NCI-H2227 treated with DMSO at 0.1 percent for 48 hours (cell line): ENCODE measurements at regions not wholly inside any gene's neighbourhood (a gene's known extent, or its start where the extent isn't known, plus 50 kb on each side); places are given as distances from the start of the nearest gene placed in this dataset.

Experiments
- DNase-seq: peaks from one replicate; lab custom pipeline; 2025; lab: John Stamatoyannopoulos, UW

DNA sequence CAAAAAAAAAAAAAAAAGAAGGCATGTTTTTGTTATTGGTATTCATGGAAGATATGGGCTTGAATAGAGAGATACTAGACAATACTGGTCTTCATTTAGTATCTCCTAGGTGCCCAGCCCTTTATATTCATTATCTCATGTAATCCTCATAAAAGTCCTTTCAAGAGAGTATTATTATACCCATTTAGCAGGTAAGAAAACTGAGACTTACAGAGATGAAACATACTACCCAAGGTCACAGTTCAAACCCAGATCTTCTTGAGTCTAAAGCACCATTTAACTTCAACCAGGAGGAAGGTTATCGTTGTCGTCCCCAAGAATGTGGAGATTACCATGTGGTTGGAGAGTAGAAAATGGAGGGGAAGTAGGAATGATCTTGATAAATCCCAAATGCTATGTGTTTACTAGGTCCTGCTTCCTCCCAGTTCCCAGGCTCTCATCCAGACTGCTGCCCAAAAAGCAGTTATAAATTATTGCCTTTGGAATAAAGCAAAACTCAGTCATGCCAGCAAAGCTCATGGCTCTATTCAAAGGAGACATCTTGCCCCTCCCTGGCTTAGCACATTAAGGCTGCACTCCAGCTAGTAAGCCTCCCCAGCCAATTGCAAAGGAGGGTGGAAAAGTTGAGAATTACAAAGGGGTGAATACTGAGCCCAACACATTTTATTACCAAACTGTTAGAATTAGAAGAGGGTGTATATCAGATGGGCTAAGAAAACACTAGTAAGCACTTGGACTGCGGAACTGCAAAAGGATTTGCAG lies 163.9 kb downstream of the PIK3R1 start:
- DNase-seq = no peak

DNA sequence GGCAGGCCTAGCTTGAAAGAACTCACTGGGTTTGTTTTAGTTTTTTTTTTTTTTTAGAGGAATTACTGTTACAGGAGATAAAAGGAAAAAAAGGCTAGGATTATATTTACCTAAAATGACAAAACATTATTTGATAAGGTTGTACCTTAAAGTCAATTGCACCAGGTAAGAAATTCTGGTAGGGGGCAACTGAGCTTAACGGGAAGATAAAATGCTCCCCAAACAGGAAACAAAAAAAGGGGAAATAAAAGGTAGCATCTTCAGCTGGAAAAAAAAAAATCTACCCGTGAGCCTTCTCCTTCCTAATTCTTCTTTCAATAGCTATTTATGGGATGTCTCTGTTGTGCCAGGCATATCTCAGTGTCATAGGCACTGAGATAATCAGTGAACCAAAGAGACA lies 164.5 kb downstream of the PIK3R1 start:
- no peak for DNase-seq

DNA sequence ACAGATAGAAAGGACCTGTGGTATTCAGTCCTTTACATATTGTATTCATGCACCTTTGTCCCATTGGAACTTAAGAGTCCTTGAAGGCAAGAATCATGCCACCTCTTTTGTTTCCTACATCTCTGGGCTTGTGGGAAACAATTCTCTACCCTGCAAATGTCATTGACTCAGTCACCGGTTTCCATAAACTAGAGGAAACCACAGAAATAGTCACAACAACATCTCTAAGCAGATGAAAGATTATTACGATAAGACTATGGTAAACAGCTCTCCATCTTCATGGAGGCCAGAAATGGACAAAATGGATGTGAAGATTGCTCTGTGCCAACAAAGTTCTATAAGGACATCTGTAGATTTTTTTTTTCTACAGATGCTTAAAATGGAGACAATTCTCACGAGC lies 165.5 kb downstream of the PIK3R1 start:
- DNase-seq = no peak

DNA sequence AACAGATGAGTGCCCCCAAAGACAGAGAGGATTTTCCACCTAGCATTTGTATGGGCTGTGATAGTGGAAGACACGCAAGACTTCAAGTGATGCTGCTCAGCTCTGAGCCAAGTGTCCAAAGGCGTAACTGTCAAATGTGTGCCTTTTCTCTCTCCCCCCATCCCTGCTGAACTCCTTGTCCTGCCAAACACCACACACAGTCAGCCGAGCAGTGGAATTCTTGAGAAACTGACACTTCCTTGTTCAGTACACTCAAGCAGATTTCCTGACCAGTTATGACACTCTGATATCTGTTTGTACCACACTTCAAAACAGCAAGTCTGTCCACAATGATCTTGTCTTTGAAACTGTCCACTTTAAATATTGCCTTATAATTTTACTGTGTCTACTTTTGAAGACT lies 166.4 kb downstream of the PIK3R1 start:
- no peak for DNase-seq

DNA sequence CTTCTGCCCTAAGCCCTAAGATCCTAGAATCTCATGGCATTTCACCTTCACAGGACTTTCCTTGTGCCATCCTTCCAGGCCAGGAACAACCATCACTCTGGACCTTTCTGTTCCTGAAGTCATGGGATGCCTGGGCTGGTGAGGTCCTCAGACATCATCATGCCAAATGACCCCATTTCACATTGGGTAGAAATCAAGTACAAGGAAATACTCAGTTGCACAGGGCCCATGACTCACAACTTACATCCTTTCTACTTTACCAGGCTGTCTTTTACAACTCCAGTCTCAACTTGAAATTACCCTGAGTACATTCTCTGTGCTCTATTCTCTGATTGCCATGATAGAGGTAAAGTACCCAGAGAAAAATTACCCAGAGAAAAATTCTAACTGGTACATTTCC lies 167.1 kb downstream of the PIK3R1 start:
- no peak for DNase-seq

DNA sequence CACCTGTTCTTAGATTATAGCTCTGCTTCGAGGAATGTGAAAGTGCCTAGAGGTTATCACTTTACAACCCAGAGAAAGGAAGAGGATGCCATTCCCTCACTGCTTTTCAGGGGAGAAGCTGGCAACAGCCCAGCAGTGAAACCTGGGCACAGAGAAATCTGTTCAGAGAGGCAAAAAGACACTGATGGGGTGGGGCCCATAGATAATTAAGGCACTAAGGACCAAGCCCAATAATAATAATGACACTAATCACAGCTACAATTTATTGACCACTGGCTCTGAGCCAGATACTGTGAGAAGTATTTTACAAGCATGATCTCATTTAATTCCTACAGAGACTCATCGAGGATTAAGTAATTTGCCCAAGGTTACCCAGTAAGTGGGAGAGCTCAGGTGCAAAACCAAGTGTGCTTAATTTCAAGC lies 168.3 kb downstream of the PIK3R1 start:
- no peak for DNase-seq

DNA sequence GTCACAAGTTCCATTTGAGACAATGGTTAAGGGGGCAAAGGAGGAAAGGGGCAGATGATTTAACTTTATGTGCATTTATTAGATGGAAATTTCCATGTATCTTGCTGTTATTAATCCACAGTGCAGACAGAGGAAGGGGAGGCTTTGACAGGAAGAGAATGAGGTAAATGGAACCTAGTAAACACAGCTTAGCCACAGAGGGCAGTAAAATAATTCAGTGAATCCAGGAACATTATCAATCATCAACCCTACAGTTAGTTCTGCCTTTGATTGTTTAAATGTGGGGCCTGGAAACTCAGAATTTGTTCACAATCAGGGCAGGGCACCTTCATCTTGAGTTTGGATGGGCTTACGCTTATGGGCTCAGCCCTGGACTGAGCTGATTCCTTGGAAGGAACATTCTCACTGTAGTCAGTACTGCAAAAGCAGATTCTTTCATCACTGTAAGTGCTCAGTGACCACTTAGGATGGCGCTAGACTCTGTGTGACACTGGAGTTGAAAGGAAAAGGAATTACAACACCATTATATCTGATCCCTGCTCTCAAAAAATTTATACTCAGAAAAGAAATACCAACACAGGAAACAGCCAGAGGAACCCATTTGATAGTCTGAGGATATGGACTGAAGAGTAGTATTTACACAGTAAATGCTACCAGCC lies 169.5 kb downstream of the PIK3R1 start:
- DNase-seq = no peak

DNA sequence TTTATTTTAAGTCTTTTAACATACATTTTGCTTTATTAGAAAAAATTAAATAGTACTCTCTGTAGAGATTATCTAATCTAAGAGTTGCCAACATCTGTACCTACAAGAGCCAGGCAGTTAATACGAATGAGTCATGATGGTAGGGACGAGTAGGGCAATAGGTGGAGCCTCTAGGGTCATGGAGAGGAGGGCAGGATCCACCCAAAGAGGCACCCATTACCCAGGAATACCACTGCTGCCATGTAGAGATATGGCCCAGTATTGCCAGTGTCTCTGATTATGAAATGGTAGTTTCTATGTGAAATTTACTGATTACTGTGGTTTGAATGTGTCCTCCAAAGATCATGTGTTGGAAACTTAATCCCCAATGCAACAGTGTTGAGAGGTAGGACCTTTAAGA lies 170.4 kb downstream of the PIK3R1 start:
- no peak for DNase-seq

DNA sequence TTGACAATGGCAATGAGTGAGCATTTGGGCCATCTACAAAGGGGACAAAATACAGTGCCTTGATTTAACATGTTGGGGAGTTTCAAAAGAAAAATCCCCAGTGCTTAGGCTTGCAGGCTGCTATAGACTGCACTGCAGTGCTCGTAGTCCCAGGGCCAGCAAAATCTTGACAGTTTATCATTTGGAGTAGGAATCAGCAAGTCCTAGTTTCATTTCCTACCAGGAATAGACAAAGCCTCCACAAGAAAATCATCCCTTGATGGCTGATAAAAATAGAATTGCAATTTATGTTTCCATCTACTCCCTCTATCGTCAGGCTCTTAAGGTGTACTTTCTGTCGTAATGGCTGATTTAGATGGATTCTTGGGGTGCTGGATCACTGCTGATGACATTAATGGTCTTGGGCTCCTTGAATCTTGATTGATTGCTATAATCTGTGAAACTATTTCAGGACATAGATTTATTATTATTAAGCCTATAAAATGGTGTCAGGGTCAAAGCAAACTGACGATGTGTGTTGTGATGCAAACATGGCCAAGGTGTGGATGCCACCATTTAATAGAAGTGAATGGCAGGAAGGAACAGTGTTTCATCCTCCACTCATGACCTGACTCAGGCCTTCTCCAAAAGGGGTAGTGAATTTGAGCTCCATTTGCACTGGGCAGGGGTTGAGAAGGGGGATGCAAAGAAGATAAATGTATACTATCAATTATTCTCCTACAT lies 171.7 kb downstream of the PIK3R1 start:
- DNase-seq = no peak

DNA sequence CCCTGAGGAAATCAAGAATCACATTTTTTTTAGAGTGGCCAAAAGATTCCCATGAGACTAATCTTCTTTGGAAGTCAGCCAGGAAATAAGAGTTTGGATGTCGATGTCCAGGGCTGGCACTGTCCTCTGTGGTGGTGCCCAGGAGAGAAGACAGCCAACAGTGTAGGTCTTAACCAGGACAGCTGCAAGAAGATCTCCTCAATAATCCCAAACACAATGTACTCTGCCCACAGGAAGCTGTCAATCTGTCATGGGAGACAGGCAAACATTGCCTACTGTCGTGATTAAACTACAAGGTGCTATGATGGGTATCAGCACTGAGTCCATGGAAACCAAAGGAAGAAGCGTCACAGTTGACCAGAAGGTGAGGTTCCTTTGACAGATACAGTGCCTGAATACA lies 174.1 kb downstream of the PIK3R1 start:
- no peak for DNase-seq

DNA sequence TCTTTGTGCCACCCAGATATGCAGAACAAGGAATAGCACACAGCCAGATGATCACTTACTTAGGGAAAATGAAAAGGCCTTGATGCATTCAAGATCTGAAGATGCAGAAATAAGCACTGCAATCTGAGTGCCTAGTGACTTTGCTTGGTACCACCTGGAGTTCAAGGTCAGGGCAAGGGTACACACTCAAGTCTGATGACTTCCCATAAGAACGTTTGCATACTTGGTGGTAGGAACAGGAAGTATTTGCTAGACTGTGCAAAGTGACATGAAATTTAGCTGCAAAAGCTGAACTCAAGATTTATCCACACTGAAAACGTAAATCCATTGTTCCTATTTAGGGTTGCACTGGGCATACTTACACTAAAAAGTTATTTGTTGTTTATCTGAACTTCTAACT lies 177.1 kb downstream of the PIK3R1 start:
- no peak for DNase-seq

DNA sequence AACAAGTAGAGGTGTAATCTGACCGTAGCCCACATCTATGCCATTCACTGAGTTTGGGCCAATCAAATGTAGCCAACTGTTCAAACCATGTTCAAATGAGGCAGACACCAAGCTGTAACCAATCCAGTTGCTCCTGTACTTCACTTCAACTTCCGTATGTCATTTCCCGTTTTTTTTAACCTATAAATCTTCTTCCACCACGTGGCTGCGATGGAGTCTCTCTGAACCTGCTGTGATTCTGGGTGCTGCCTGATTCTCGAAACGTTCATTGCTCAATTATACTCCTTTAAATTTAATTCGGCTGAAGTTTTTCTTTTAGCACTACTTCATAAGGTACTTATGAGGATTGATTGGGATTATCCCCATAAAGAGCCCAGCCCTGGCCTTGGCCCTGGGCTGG lies 179.7 kb downstream of the PIK3R1 start:
- DNase-seq = no peak

DNA sequence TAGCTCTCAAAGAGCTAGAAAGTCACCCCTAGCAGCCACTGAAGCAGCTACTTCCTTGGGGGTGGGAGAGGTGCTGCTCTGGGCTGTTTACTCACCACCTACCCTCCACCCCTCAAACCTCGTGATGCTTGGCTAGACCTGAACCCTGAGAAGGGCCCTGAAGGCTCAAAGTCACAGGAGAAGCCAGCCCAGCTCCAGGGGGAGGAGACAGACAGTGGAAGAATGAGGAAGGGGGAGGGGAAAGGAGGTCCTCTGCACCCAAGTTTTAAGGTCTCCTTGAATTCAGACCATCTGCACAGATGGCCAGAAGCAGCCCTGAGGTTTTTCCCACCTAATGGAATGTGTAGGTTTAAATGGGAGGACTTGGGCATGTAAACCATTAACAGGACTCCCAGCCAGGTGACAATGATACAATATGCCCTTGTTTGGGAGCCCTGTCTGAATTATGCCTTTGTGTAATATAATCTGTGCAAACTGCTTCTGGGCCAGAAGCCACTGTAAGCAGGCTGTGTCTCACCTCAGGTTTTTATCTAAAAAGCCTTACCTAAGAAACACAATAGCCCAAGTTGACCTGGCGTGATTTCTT lies 180.5 kb downstream of the PIK3R1 start:
- DNase-seq = no peak

DNA sequence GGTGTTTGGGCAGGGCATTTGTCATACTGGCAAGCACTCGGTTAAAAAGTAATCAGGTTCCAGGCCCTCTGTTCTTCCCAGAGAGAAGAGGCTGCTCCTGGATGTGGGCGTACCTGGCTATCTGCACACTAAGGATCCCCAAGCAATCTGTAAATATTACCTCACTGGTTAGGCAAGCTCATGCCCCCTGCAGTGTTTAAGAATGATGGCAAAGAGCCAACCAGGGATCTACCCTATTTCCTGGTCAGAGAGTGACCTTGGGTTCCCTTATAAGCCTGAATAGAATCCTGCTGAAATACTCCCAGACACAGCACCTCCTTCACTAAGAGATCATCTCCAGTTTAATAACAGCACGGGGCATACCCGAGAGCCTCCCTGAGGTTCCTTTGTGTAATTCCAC lies 181.2 kb downstream of the PIK3R1 start:
- DNase-seq = no peak

DNA sequence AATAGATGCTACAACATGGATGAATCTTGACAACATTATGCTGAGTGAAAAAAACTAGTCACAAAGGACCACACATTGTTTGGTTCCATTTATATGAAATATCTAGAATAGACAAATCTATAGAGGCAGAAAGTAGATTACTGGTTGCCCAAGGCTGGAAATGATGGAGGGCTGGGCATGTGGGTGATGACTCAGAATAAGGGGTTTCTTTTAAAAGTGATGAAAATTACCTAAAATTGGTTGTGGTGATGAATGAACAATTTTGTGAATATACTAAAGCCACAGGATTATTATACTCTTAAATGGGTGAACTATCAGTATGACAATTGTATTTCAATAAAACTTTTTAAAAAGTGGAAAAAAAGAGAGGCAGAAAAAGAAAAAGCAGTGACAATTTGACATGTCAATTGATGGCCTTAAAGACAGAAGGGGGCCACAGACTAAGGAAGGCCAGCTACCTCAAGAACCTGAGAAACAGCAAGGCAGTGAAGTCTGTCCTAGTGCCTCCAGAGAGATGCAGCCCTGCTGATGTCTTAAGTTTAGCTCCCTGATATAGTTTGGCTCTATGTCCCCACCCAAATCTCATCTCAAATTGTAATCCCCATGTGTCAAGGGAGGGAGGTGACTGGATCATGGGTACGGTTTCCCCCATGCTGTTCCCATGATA lies 182.7 kb downstream of the PIK3R1 start:
- no peak for DNase-seq

DNA sequence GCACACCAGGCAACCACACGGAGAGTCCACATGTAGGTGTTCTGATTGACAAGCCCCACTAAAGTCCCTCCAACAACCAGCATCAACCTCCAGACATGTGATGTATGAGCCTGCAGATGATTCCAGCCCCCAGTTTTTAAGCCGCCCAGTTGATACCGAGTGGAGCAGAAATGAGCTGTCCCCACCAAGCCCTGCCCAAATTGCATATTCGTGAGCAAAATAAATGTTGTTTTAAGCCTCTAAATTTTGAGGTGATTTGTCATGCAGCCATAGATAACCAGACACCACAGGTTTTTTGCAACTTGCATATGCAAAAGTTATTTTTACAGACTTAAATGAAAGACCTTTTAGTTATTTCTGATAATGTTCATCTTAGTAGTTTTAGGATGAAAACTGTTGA lies 187.7 kb downstream of the PIK3R1 start:
- no peak for DNase-seq

DNA sequence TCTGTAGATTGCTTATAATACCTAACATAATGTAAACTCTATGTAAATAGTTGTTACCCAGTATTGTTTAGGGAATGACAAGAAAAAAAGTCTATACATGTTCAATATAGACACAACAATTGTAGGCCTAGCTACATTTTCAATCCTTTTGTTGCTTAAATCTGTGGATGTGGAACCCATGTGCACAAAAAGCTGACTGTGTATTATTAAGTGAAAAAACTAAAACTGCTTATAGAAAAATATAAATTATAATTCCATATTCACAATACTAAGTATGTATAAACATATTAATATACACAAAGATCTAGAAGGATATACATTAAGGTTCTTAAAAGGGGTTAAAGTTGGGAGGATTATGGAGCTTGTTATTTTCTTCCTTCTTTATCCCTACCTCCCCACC lies 188.7 kb downstream of the PIK3R1 start:
- DNase-seq = no peak

DNA sequence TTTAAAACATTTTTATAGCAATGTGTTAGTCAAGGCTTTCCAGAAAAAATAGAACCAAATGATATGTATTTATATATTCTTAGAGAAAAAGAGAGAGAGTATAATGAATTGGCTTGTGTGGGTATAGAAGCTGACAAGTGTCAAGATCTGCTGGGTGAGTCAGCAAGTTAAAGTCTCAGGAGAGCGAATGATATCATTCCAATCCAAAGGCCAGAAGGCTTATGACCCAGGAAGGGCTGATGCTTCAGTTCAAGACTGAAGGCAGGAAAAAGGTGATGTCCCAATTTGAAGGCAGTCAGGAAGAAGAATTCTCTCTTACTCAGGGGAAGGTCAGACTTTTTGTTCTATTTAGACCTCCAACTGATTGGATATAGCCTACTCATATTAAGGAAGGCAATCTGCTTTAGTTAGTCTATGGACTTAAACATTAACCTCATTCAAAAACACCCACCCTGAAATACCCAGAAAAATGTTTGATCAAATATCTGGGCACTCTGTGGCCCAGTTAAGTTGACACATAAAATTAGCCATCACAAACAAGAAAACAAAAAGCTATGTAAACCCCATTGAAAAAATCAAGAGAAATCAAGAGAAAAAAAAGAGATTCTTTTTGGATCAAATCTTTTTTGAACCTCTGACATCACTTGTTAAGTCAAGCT lies 189.6 kb downstream of the PIK3R1 start:
- no peak for DNase-seq

DNA sequence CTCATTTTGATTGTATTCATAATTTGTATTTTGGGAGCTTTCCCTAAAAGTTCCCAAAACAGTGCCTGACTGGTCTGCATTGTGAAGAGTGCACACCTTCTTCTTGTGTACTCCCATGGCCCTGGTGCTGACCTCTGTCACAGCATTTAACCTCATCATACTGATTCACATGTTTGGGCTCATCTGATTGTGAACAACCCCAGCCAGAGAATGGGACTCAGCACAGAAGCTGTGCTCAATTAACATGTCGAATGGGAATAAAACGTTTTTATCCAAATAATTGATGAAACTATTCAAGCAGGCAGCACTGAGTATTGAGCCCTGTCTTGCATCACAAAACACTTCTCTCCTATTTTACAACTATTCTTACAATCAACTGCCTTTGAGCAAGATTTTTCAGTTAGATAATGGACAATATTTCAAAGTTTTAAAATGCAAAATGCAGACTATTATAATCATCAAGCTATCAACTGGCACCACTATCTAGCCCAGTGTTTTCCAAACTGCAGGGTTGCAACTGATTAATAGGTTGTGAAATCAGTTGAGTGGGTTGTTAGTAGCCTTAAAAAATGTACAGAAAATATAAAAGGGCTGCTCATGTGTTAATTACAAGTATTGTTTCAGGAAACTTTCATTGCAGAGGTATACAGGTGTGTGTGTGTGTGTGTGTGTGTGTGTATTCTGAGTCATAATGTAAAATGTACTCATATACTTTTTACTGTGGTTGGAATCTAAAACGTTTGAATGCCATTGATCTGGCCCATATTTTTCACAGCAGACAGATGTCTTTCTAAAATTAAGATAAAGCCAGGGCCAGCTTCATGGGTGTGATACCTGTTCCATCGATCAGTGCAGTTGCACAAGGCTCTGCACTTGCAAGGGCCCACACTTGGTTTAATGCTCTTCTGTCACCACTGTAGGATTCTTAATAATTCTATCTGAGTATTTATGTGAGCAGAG lies 190.5 kb downstream of the PIK3R1 start:
- DNase-seq = no peak

DNA sequence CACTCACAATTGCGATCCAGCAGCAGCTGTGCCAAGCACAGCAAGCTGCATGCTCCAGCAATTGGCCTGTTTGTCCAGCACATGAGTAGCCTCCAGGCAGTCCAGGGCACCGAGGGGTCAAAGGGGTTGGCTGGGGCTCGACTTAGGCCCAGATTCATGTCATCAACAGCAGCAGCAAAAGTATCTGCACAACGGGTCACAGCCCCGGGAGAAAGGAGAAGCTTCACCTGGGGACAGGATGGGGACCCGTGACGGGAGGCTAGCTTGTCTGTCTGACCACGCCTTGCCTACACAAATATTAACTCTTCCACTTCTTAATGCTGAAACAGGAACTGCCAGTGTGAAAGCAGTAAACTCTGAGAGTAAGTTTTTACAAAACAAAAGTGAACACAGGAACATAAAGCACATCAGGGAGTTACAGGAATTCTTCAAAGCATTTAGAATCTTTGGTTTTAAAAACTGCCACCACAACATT lies 191.2 kb downstream of the PIK3R1 start:
- DNase-seq = no peak
